Right cardiac atrium (tissue), 5 donors: ENCODE measurements at regions not wholly inside any gene's neighbourhood (a gene's known extent, or its start where the extent isn't known, plus 50 kb on each side); places are given as distances from the start of the nearest gene placed in this dataset.
"Not testable (repeated sequence)": the region's sequence is repeated elsewhere in the genome, so short reads cannot be mapped to it uniquely, and the experiment has no call there.

Experiments used
- ATAC-seq, 2 donors: fragments of 200-7000 bp; cut with Tn5 transposase; one replicate each; pipeline versions ENCODE4 v1.8.0 to v1.9.1; 2020; ENCODE audit warnings: moderate library complexity in 2 of 2, mild to moderate bottlenecking in 1 of 2
- DNase-seq, 3 donors: peaks; one replicate each; pipeline ENCODE4 v3.0.0-alpha.2; 2020
- H3K27ac ChIP-seq: one replicate; pipeline ENCODE4 v1.5.1; 2013; ENCODE audit warnings: mild to moderate bottlenecking, low read length, control low read depth, moderate library complexity
- H3K27me3 ChIP-seq: one replicate; pipeline ENCODE4 v1.6.1; 2013; ENCODE audit not compliant: control insufficient read depth, insufficient read depth
- H3K4me1 ChIP-seq: one replicate; pipeline ENCODE4 v1.6.1; 2013; ENCODE audit warnings: low read length; ENCODE audit not compliant: control insufficient read depth, insufficient read depth
- H3K4me3 ChIP-seq: one replicate; pipeline ENCODE4 v1.5.1; 2013; ENCODE audit warnings: low read length, control low read depth
- H3K9me3 ChIP-seq: one replicate; pipeline ENCODE4 v1.6.1; 2013; ENCODE audit warnings: low read length; ENCODE audit not compliant: control insufficient read depth
- WGBS: extraction: QIAGEN DNeasy Blood & Tissue Kit; methylation state at CpG from one replicate; pipeline ENCODE4 v1.1.7; 2013; 5-methylcytosine and 5-hydroxymethylcytosine counted together
- intact Hi-C, 4 donors: fragments of 100-400 bp; cut with DNase I; formaldehyde crosslinking; loops; one replicate each; pipeline versions ENCODE4 v1.11.0 to v1.14.0; 2022 to 2023
- donor health status: healthy with polysubstance abuse.
- donor health status: DM: no; HTN: yes; CAD: no.
- donor health status: DM: no; HTN: no; CAD: no.
- donor health status: DM: no; HTN: yes; CAD: no; lungs with severe emphysema.
- donor health status: DM: yes; HTN: yes; CAD: no.

DNA sequence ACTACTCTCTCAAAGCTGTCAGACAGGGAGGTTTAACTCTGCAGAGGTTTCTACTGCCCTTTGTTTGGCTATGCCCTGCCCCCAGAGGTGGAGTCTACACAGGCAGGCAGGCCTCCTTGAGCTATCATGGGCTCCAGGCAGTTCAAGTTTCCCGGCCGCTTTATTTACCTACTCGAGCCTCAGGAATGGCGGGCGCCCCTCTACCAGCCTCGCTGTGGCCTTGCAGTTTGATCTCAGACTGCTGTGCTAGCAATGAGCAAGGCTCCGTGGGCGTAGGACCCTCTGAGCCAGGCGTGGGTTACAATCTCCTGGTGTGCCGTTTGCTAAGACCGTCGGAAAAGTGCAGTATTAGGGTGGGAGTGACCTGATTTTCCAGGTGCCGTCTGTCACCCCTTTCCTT is 124.3 kb downstream of the PTCHD1 start:
- 93% methylated on average over 13 of the region's 13 CpGs for WGBS
- H3K27ac ChIP-seq, H3K9me3 ChIP-seq, ATAC-seq, H3K4me1 ChIP-seq, H3K27me3 ChIP-seq, intact Hi-C loops, H3K4me3 ChIP-seq: not testable (repeated sequence)
- DNase-seq, result peak in 1 of 3 donors; percentile 27

- no peak overlapping the region for H3K4me3 ChIP-seq
- H3K9me3 ChIP-seq, result no peaks in the 10 kb centered on the region
- 80% methylated on average over 3 of the region's 3 CpGs for WGBS
- ATAC-seq (no peak), DNase-seq (no peak)
- no peak overlapping the region for H3K27ac ChIP-seq
- intact Hi-C loops, result no loop called here
- H3K4me1 ChIP-seq, result no peaks in the 10 kb centered on the region
- no peaks in the 10 kb centered on the region for H3K27me3 ChIP-seq
Measured at GRCh38 chrX:23465105-23465791, 130.6 kb downstream of the PTCHD1 start.

GRCh38 chrX:23465985-23466384 is 131.3 kb downstream of the PTCHD1 start:
- 53% methylated on average over 2 of the region's 2 CpGs for WGBS
- Histone ChIP-seq H3K9me3 (no peaks in the 10 kb centered on the region), H3K27ac (no peak overlapping the region), H3K27me3 (no peaks in the 10 kb centered on the region), H3K4me1 (no peaks in the 10 kb centered on the region), H3K4me3 (no peak overlapping the region)
- ATAC-seq (no peak), DNase-seq (no peak)
- intact Hi-C loops, result no loop called here

DNA sequence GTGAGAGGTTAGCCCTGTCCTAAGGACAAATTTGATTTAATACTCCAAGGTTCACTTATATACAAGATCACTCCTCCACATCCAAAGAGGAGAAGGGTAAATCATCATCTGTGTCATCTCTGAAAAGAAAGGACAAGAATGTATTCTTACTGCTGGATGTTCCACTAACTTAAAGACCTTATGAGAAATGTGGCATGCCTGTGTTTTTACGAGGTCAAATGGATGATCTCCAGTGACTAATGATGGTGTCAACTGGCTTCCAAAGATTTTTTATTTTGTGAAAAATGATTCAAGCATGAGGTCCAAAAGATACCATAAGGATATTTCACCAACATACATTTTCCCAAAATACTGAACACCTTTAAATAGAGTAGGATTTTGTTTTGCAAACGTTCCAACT is 143.4 kb downstream of the PTCHD1 start:
- Histone ChIP-seq H3K4me3 (no peak overlapping the region), H3K9me3 (no peaks in the 10 kb centered on the region), H3K27me3 (no peaks in the 10 kb centered on the region), H3K27ac (no peak overlapping the region), H3K4me1 (no peaks in the 10 kb centered on the region)
- ATAC-seq (no peak), DNase-seq (no peak)
- 82% methylated on average over 2 of the region's 2 CpGs for WGBS
- intact Hi-C loops, result no loop called here

DNA sequence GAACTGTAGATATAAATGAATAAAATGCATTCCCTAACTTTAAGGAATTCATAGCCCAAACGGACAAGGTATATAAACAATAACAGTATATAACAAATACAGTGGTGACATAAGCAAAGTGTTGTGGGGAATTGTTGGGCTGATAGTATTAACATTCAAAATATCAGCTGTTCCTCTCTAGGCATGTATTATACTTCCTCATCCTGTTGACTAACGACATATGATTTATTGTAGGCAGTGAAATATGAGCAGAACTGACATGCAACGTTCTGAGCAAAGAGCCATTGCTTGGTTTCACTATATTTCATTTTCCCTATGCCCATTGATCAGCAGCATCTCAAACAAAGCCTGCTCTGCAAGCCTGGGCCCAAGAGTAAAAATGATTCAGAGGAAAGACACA is 143.9 kb downstream of the PTCHD1 start:
- Histone ChIP-seq H3K27me3 (no peaks in the 10 kb centered on the region), H3K9me3 (no peaks in the 10 kb centered on the region), H3K27ac (no peak overlapping the region), H3K4me3 (no peak overlapping the region), H3K4me1 (no peaks in the 10 kb centered on the region)
- intact Hi-C loops, result no loop called here
- 69% methylated on average over 3 of the region's 3 CpGs for WGBS
- DNase-seq, result no peak
- no peak for ATAC-seq

- WGBS, result 24% methylated on average over 3 of the region's 3 CpGs
- no peaks in the 10 kb centered on the region for H3K27me3 ChIP-seq
- H3K4me3 ChIP-seq, result no peak overlapping the region
- no peaks in the 10 kb centered on the region for H3K4me1 ChIP-seq
- DNase-seq (no peak), ATAC-seq (no peak)
- no peak overlapping the region for H3K27ac ChIP-seq
- no peaks in the 10 kb centered on the region for H3K9me3 ChIP-seq
- intact Hi-C loops, result no loop called here
Measured at GRCh38 chrX:23482561-23482960, 147.9 kb downstream of the PTCHD1 start.

GRCh38 chrX:23483396-23483795 is 148.7 kb downstream of the PTCHD1 start:
- H3K4me3 ChIP-seq, result no peak overlapping the region
- DNase-seq, result no peak
- no peak overlapping the region for H3K27ac ChIP-seq
- intact Hi-C loops, result no loop called here
- H3K9me3 ChIP-seq, result no peaks in the 10 kb centered on the region
- 57% methylated on average over 3 of the region's 3 CpGs for WGBS
- no peak for ATAC-seq
- H3K27me3 ChIP-seq, result no peaks in the 10 kb centered on the region
- no peaks in the 10 kb centered on the region for H3K4me1 ChIP-seq

GRCh38 chrX:23493941-23494374 is 159.3 kb downstream of the PTCHD1 start:
- Histone ChIP-seq H3K27ac (no peak overlapping the region), H3K27me3 (no peaks in the 10 kb centered on the region), H3K4me1 (no peaks in the 10 kb centered on the region), H3K4me3 (no peak overlapping the region), H3K9me3 (no peaks in the 10 kb centered on the region)
- no peak for DNase-seq
- intact Hi-C loops, result no loop called here
- WGBS, result 39% methylated on average over 3 of the region's 3 CpGs
- ATAC-seq, result no peak

DNA sequence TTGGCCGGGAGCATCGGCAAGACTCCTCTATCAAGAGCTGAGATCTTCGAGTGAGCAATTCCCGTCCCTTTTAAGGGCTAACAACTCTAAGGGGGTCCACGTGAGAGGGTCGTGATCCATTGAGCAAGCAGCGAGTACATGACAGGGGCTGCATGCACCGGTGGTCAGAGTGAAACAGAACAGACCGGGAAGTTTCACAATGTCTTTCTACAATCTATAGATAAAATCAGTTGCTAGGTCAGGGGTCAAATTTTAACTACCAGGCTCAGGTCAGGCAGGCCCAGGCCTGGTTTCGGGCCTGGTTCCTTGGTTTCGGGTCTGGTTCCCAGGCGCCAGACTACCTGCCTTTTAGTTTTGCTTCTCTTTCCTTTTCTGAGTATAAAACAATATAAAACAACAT is 160.1 kb downstream of the PTCHD1 start:
- H3K27ac ChIP-seq, result no peak overlapping the region
- 96% methylated on average over 12 of the region's 12 CpGs for WGBS
- H3K9me3 ChIP-seq, result no peaks in the 10 kb centered on the region
- H3K27me3 ChIP-seq, result no peaks in the 10 kb centered on the region
- intact Hi-C loops, result no loop called here
- ATAC-seq (no peak), DNase-seq (no peak)
- H3K4me3 ChIP-seq, result no peak overlapping the region
- no peaks in the 10 kb centered on the region for H3K4me1 ChIP-seq

- intact Hi-C loops, result no loop called here
- Histone ChIP-seq H3K27ac (no peak overlapping the region), H3K9me3 (no peaks in the 10 kb centered on the region), H3K4me1 (no peaks in the 10 kb centered on the region), H3K27me3 (no peaks in the 10 kb centered on the region), H3K4me3 (no peak overlapping the region)
- ATAC-seq, result no peak
- no peak for DNase-seq
Measured at GRCh38 chrX:23497919-23498318, 163.3 kb downstream of the PTCHD1 start.

DNA sequence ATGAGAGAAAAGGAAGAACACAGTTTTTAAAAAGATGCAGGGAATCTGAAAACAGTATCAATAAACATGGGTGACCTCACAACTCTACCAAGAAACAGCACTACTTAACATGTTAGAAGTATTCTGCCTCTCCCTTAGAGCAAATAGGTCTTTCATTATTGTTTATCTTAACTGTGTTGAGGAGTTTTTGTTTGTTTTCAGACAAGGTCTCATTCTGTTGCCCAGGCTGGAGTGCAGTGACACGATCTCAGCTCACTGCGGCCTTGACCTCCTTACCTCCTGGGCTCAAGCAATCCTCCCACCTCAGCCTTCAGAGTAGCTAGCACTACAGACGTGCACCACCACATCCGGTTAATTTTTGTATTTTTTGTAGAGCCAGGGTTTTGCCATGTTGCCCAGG is 165.3 kb upstream of the PRDX4 start:
- H3K27me3 ChIP-seq, result no peaks in the 10 kb centered on the region
- DNase-seq (no peak), ATAC-seq (no peak)
- no peaks in the 10 kb centered on the region for H3K4me1 ChIP-seq
- H3K27ac ChIP-seq, result no peak overlapping the region
- intact Hi-C loops, result no loop called here
- 88% methylated on average over 4 of the region's 4 CpGs for WGBS
- H3K9me3 ChIP-seq, result no peaks in the 10 kb centered on the region
- H3K4me3 ChIP-seq, result no peak overlapping the region
